ENCODE measurements at regions not wholly inside any gene's neighbourhood (a gene's known extent, or its start where the extent isn't known, plus 50 kb on each side); places are given as distances from the start of the nearest gene placed in this dataset.

GRCh38 chr7:156480671-156481070, 159.9 kb upstream of the RNF32 start:
- Histone ChIP-seq H3K9me3 (ENCODE audit: control insufficient read depth, insufficient read depth, low read depth, low read length) (no peaks in the 10 kb centered on the region), H3K79me2 (ENCODE audit: control insufficient read depth, insufficient read depth, low read length) (no peaks in the 10 kb centered on the region), H4K20me1 (ENCODE audit: control insufficient read depth, extremely low read depth, insufficient read depth, low read length) (no peaks in the 10 kb centered on the region), H3K4me3 (replicated peaks in 1 of 4; ENCODE audit: control extremely low read depth in 1 of 4, insufficient read depth in 1 of 4, low read depth in 3 of 4, low read length in 4 of 4) (no peak overlapping the region), H3K27ac (ENCODE audit: insufficient read depth, low read length) (no peak overlapping the region), H3K9ac (ENCODE audit: insufficient read depth, low read length) (no peak overlapping the region), H3K4me1 (ENCODE audit: control insufficient read depth, extremely low read depth, insufficient read depth, low read length) (peaks cover 5% of the 10 kb centered on the region), H3K4me2 (ENCODE audit: extremely low read depth, insufficient read depth, low read length) (no peak overlapping the region), H3K27me3 (ENCODE audit: control insufficient read depth, insufficient read depth, low read length) (no peaks in the 10 kb centered on the region), H2AFZ (ENCODE audit: low read length) (no peak overlapping the region), H3K36me3 (ENCODE audit: control insufficient read depth, insufficient read depth, low read length) (no peaks in the 10 kb centered on the region)
- DNase-seq (ENCODE audit: low read depth in 2 of 2), result no peak
- TF ChIP-seq, protein P1, sequence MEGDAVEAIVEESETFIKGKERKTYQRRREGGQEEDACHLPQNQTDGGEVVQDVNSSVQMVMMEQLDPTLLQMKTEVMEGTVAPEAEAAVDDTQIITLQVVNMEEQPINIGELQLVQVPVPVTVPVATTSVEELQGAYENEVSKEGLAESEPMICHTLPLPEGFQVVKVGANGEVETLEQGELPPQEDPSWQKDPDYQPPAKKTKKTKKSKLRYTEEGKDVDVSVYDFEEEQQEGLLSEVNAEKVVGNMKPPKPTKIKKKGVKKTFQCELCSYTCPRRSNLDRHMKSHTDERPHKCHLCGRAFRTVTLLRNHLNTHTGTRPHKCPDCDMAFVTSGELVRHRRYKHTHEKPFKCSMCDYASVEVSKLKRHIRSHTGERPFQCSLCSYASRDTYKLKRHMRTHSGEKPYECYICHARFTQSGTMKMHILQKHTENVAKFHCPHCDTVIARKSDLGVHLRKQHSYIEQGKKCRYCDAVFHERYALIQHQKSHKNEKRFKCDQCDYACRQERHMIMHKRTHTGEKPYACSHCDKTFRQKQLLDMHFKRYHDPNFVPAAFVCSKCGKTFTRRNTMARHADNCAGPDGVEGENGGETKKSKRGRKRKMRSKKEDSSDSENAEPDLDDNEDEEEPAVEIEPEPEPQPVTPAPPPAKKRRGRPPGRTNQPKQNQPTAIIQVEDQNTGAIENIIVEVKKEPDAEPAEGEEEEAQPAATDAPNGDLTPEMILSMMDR (conservative IDR thresholded peaks at IDR 0.05 in 1 of 2, IDR thresholded peaks at IDR 0.05 in 1 of 2; ENCODE audit: low read depth in 1 of 2, low read length in 2 of 2), result no peak
- TF ChIP-seq EZH2 (IDR thresholded peaks at IDR 0.05; ENCODE audit: low read length, missing control alignments), result no peak

DNA sequence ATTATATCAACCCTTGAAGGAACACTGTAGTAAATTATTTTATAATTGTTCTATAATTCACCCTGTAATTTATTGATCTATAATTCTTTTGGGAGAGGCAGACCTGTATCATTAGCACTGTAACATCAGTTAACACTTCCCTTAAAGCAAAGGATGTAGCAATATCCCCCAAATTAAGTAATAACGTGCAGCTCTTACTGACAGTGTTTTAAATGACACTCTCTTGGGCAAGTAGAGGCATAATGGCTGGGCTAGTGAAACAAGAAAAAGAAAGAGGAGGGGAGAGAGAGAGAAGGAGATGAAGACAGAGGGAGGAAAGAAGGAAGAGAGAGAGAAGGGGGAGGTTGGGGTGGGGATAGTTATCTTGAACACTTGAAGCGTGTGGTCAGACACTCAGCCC, 161.0 kb upstream of the RNF32 start:
- no peaks in the 10 kb centered on the region for H3K79me2 ChIP-seq (ENCODE audit: control insufficient read depth, insufficient read depth, low read length)
- H2AFZ ChIP-seq (ENCODE audit: low read length), result no peak overlapping the region
- no peak overlapping the region for H3K9ac ChIP-seq (ENCODE audit: insufficient read depth, low read length)
- H3K4me3 ChIP-seq (replicated peaks in 1 of 4; ENCODE audit: control extremely low read depth in 1 of 4, insufficient read depth in 1 of 4, low read depth in 3 of 4, low read length in 4 of 4), result no peak overlapping the region
- no peaks in the 10 kb centered on the region for H3K27me3 ChIP-seq (ENCODE audit: control insufficient read depth, insufficient read depth, low read length)
- H3K4me2 ChIP-seq (ENCODE audit: extremely low read depth, insufficient read depth, low read length), result no peak overlapping the region
- no peaks in the 10 kb centered on the region for H3K9me3 ChIP-seq (ENCODE audit: control insufficient read depth, insufficient read depth, low read depth, low read length)
- TF ChIP-seq, protein P1 (conservative IDR thresholded peaks at IDR 0.05 in 1 of 2, IDR thresholded peaks at IDR 0.05 in 1 of 2; ENCODE audit: low read depth in 1 of 2, low read length in 2 of 2), result no peak
- TF ChIP-seq EZH2 (IDR thresholded peaks at IDR 0.05; ENCODE audit: low read length, missing control alignments), result no peak
- H3K4me1 ChIP-seq (ENCODE audit: control insufficient read depth, extremely low read depth, insufficient read depth, low read length), result peaks cover 13% of the 10 kb centered on the region
- H4K20me1 ChIP-seq (ENCODE audit: control insufficient read depth, extremely low read depth, insufficient read depth, low read length), result no peaks in the 10 kb centered on the region
- no peaks in the 10 kb centered on the region for H3K36me3 ChIP-seq (ENCODE audit: control insufficient read depth, insufficient read depth, low read length)
- DNase-seq (ENCODE audit: low read depth in 2 of 2), result no peak
- H3K27ac ChIP-seq (ENCODE audit: insufficient read depth, low read length), result no peak overlapping the region

DNA sequence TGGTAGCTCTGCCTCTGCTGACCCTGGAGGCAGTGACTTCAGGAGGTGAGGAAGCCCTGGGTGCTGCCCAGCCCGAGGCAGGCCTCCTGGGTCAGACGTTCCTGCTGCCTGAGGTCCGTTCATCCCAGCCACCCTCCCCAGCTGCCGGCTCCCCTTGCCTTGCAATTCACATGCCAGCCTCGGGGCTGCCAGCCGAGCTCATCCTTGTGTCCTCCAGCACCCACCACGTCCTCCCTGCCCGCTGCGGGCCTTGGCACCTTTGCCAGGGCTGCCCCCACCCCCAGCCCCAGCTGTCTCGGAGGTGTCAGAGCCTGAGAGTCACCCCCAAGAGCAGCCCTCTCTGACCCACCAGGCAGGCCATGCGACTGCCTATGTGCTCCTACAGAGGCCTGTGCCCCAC, 162.1 kb upstream of the RNF32 start:
- H3K79me2 ChIP-seq (ENCODE audit: control insufficient read depth, insufficient read depth, low read length), result no peaks in the 10 kb centered on the region
- H2AFZ ChIP-seq (ENCODE audit: low read length), result no peak overlapping the region
- no peaks in the 10 kb centered on the region for H4K20me1 ChIP-seq (ENCODE audit: control insufficient read depth, extremely low read depth, insufficient read depth, low read length)
- no peak overlapping the region for H3K4me3 ChIP-seq (replicated peaks in 1 of 4; ENCODE audit: control extremely low read depth in 1 of 4, insufficient read depth in 1 of 4, low read depth in 3 of 4, low read length in 4 of 4)
- no peaks in the 10 kb centered on the region for H3K27me3 ChIP-seq (ENCODE audit: control insufficient read depth, insufficient read depth, low read length)
- no peaks in the 10 kb centered on the region for H3K36me3 ChIP-seq (ENCODE audit: control insufficient read depth, insufficient read depth, low read length)
- no peak for DNase-seq (ENCODE audit: low read depth in 2 of 2)
- H3K27ac ChIP-seq (ENCODE audit: insufficient read depth, low read length), result no peak overlapping the region
- H3K4me2 ChIP-seq (ENCODE audit: extremely low read depth, insufficient read depth, low read length), result no peak overlapping the region
- TF ChIP-seq, protein P1 (conservative IDR thresholded peaks at IDR 0.05 in 1 of 2, IDR thresholded peaks at IDR 0.05 in 1 of 2; ENCODE audit: low read depth in 1 of 2, low read length in 2 of 2), result no peak
- no peak for TF ChIP-seq EZH2 (IDR thresholded peaks at IDR 0.05; ENCODE audit: low read length, missing control alignments)
- H3K9ac ChIP-seq (ENCODE audit: insufficient read depth, low read length), result no peak overlapping the region
- peaks cover 19% of the 10 kb centered on the region for H3K4me1 ChIP-seq (ENCODE audit: control insufficient read depth, extremely low read depth, insufficient read depth, low read length)
- H3K9me3 ChIP-seq (ENCODE audit: control insufficient read depth, insufficient read depth, low read depth, low read length), result no peaks in the 10 kb centered on the region
